Mesothelial cell of epicardium (in vitro differentiated cells): ENCODE measurements at regions not wholly inside any gene's neighbourhood (a gene's known extent, or its start where the extent isn't known, plus 50 kb on each side); places are given as distances from the start of the nearest gene placed in this dataset.

ENCODE experiments used
- DNase-seq, 2 experiments: peaks; one replicate each; pipeline ENCODE4 v3.0.0; 2021; ENCODE audit warnings: low spot score in 2 of 2; ENCODE audit not compliant: unreplicated experiment in 2 of 2
- H3K27ac Mint-ChIP-seq: 2 replicates; pipeline ENCODE4 v1.8.0; 2021; ENCODE audit warnings: mixed read lengths
- H3K27me3 Mint-ChIP-seq: 2 replicates; pipeline ENCODE4 v1.8.0; 2021; ENCODE audit warnings: low read depth, mixed read lengths
- H3K36me3 Mint-ChIP-seq: 2 replicates; pipeline ENCODE4 v1.8.0; 2021; ENCODE audit warnings: mixed read lengths
- H3K4me1 Mint-ChIP-seq: 2 replicates; pipeline ENCODE4 v1.8.0; 2021; ENCODE audit warnings: mixed read lengths
- H3K4me3 Mint-ChIP-seq: 2 replicates; pipeline ENCODE4 v1.8.0; 2021; ENCODE audit warnings: mild to moderate bottlenecking, moderate library complexity, mixed read lengths
- H3K9me3 Mint-ChIP-seq: 2 replicates; pipeline ENCODE4 v1.8.0; 2021; ENCODE audit warnings: mixed read lengths
- CTCF ChIP-seq: fragments of 200-600 bp; sonication (generic); IDR thresholded peaks from one replicate; pipeline ENCODE4 v1.5.0; 2021; ENCODE audit warnings: antibody characterized with exemption; ENCODE audit not compliant: unreplicated experiment

GRCh38 chr5:87150630-87151029 lies 117.1 kb upstream of the RASA1 start:
- Mint-ChIP-seq H3K4me1 (no peaks in the 10 kb centered on the region), H3K36me3 (no peaks in the 10 kb centered on the region), H3K27me3 (no peaks in the 10 kb centered on the region), H3K27ac (no peak overlapping the region), H3K4me3 (no peak overlapping the region), H3K9me3 (peaks cover 3% of the 10 kb centered on the region)
- DNase-seq = no peak
- no peak for TF ChIP-seq CTCF

GRCh38 chr5:87151547-87151946 lies 116.1 kb upstream of the RASA1 start:
- Mint-ChIP-seq H3K36me3 (no peaks in the 10 kb centered on the region), H3K27ac (no peak overlapping the region), H3K9me3 (no peaks in the 10 kb centered on the region), H3K4me3 (no peak overlapping the region), H3K4me1 (no peaks in the 10 kb centered on the region), H3K27me3 (no peaks in the 10 kb centered on the region)
- no peak for DNase-seq
- TF ChIP-seq CTCF = no peak

GRCh38 chr5:87152886-87153285 lies 114.8 kb upstream of the RASA1 start:
- no peak overlapping the region for H3K27ac Mint-ChIP-seq
- no peak for DNase-seq
- no peak overlapping the region for H3K4me3 Mint-ChIP-seq
- no peaks in the 10 kb centered on the region for H3K36me3 Mint-ChIP-seq
- no peaks in the 10 kb centered on the region for H3K4me1 Mint-ChIP-seq
- no peaks in the 10 kb centered on the region for H3K27me3 Mint-ChIP-seq
- TF ChIP-seq CTCF = no peak
- H3K9me3 Mint-ChIP-seq = no peaks in the 10 kb centered on the region

- Mint-ChIP-seq H3K4me1 (peaks cover 5% of the 10 kb centered on the region), H3K9me3 (no peaks in the 10 kb centered on the region), H3K27ac (no peak overlapping the region), H3K4me3 (no peak overlapping the region), H3K27me3 (no peaks in the 10 kb centered on the region), H3K36me3 (no peaks in the 10 kb centered on the region)
- DNase-seq = no peak
- TF ChIP-seq CTCF = no peak
Observed at GRCh38 chr5:87154191-87154590, 113.5 kb upstream of the RASA1 start.

GRCh38 chr5:87155106-87155505 lies 112.6 kb upstream of the RASA1 start:
- no peak overlapping the region for H3K27ac Mint-ChIP-seq
- no peak for DNase-seq
- peaks cover 6% of the 10 kb centered on the region for H3K4me1 Mint-ChIP-seq
- H3K27me3 Mint-ChIP-seq = no peaks in the 10 kb centered on the region
- TF ChIP-seq CTCF = no peak
- no peaks in the 10 kb centered on the region for H3K9me3 Mint-ChIP-seq
- H3K36me3 Mint-ChIP-seq = no peaks in the 10 kb centered on the region
- no peak overlapping the region for H3K4me3 Mint-ChIP-seq

- Mint-ChIP-seq H3K27me3 (no peaks in the 10 kb centered on the region), H3K9me3 (no peaks in the 10 kb centered on the region), H3K36me3 (no peaks in the 10 kb centered on the region), H3K4me3 (no peak overlapping the region), H3K27ac (no peak overlapping the region), H3K4me1 (peaks cover 6% of the 10 kb centered on the region)
- DNase-seq = no peak
- no peak for TF ChIP-seq CTCF
Observed at GRCh38 chr5:87156631-87157030, 111.1 kb upstream of the RASA1 start.
